Endothelial cell (in vitro differentiated cells): ENCODE measurements at regions not wholly inside any gene's neighbourhood (a gene's known extent, or its start where the extent isn't known, plus 50 kb on each side); places are given as distances from the start of the nearest gene placed in this dataset.
"Not testable (repeated sequence)": the region's sequence is repeated elsewhere in the genome, so short reads cannot be mapped to it uniquely, and the experiment has no call there.

Source experiments
- DNase-seq: peaks from one replicate; pipeline ENCODE4 v3.0.0; 2021; ENCODE audit warnings: low spot score
- H3K27ac Mint-ChIP-seq: one replicate; pipeline ENCODE4 v1.8.0; 2021; ENCODE audit warnings: mixed read lengths, inconsistent platforms; ENCODE audit not compliant: unreplicated experiment
- H3K27me3 Mint-ChIP-seq: one replicate; pipeline ENCODE4 v1.8.0; 2021; ENCODE audit warnings: mild to moderate bottlenecking, moderate library complexity, mixed read lengths, inconsistent platforms; ENCODE audit not compliant: unreplicated experiment
- H3K36me3 Mint-ChIP-seq: one replicate; pipeline ENCODE4 v1.8.0; 2021; ENCODE audit warnings: mild to moderate bottlenecking, low read depth, mixed read lengths, inconsistent platforms; ENCODE audit not compliant: unreplicated experiment
- H3K4me1 Mint-ChIP-seq: one replicate; pipeline ENCODE4 v1.8.0; 2021; ENCODE audit warnings: mild to moderate bottlenecking, mixed read lengths, inconsistent platforms; ENCODE audit not compliant: unreplicated experiment
- H3K4me3 Mint-ChIP-seq: one replicate; pipeline ENCODE4 v1.8.0; 2021; ENCODE audit warnings: mild to moderate bottlenecking, mixed read lengths, inconsistent platforms; ENCODE audit not compliant: unreplicated experiment
- H3K9me3 Mint-ChIP-seq: one replicate; pipeline ENCODE4 v1.8.0; 2021; ENCODE audit warnings: mixed read lengths, inconsistent platforms; ENCODE audit not compliant: unreplicated experiment
- TF ChIP-seq, protein P1 (sequence below): fragments of 200-600 bp; sonication (generic); IDR thresholded peaks from one replicate; pipeline ENCODE4 v1.5.0; 2021; ENCODE audit warnings: antibody characterized with exemption; ENCODE audit not compliant: unreplicated experiment

DNA sequence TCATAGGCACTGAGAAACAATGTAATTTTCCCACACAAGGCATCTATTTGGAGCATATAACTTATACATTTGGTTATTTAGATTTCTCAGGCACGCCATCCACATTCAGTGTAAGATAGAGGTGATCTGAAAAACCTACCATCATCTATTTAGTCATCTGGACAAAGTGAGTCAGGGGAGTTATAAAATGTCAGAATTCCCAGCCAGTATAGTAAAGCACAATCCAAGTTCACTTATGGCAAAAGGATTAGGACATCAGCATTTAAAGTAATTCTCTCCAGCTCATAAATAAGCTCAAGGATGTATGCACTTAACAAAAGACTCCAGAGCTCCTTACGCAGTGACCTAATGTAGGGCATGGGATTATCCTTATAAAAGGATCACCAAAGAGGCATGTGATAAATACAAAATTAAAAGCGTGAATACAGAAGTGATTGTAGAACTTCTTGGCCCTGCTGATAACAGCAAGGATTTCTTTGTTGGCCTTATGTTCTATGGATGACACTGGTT, 65.3 kb upstream of the DCLK2 start:
- Mint-ChIP-seq H3K9me3 (no peaks in the 10 kb centered on the region), H3K4me1 (no peaks in the 10 kb centered on the region), H3K27ac (no peak overlapping the region), H3K4me3 (no peak overlapping the region), H3K27me3 (no peaks in the 10 kb centered on the region), H3K36me3 (peaks cover 3% of the 10 kb centered on the region)
- TF ChIP-seq, protein P1, sequence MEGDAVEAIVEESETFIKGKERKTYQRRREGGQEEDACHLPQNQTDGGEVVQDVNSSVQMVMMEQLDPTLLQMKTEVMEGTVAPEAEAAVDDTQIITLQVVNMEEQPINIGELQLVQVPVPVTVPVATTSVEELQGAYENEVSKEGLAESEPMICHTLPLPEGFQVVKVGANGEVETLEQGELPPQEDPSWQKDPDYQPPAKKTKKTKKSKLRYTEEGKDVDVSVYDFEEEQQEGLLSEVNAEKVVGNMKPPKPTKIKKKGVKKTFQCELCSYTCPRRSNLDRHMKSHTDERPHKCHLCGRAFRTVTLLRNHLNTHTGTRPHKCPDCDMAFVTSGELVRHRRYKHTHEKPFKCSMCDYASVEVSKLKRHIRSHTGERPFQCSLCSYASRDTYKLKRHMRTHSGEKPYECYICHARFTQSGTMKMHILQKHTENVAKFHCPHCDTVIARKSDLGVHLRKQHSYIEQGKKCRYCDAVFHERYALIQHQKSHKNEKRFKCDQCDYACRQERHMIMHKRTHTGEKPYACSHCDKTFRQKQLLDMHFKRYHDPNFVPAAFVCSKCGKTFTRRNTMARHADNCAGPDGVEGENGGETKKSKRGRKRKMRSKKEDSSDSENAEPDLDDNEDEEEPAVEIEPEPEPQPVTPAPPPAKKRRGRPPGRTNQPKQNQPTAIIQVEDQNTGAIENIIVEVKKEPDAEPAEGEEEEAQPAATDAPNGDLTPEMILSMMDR = no peak
- no peak for DNase-seq

DNA sequence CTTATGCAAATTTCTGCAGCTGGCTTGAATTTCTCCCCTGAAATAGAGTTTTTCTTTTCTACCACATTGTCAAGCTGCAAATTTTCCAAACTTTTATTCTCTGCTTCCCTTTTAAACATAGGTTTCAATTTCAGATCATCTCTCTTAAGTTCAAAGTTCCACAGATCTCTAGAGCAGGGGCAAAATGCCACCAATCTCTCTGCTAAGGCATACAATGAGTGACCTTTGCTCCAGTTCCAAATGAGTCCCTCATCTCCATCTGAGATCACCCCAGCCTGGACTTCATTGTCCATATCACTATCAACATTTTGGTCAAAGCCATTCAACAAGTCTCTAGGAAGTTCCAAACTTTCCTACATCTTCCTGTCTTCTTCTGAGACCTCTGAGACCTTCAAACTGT, 62.3 kb upstream of the DCLK2 start:
- not testable (repeated sequence) for H3K27ac Mint-ChIP-seq, H3K4me3 Mint-ChIP-seq, H3K36me3 Mint-ChIP-seq, H3K9me3 Mint-ChIP-seq, DNase-seq, H3K27me3 Mint-ChIP-seq, H3K4me1 Mint-ChIP-seq

DNA sequence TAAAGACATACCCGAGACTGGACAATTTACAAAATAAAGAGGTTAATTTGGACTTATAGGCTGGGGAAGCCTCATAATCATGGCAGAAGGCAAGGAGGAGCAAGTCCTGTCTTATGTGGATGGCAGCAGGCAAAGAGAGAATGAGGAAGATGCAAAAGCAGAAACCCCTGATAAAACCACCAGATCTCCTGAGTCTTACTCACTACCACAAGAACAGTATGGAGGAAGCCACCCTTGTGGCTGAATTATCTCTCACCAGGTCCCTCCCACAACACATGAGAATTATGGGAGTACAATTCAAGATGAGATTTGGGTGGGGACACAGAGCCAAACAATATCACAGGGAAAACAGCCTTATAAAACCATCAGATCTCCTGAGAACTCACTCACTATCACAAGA, 61.6 kb upstream of the DCLK2 start:
- not testable (repeated sequence) for H3K36me3 Mint-ChIP-seq, H3K4me3 Mint-ChIP-seq, H3K27me3 Mint-ChIP-seq, DNase-seq, H3K4me1 Mint-ChIP-seq, H3K9me3 Mint-ChIP-seq, H3K27ac Mint-ChIP-seq

DNA sequence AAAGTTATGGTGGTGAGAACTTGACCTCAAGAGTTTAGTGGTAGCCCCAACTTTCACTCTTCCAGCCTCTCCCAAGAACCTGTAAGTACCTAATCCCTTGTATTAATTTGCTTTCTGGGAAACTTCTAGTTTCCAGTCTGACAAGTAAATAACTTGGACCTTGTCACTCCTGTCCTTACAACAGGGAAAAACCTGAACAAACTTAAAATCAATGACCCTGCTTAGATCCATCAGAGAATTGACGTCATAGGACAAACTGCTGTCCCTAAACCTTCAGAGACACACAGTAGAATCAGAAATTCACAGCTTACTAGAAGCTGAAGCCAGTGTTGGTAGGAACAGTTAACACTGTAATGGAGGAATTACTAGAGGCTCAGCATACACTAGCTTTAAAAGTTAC, 60.0 kb upstream of the DCLK2 start:
- Mint-ChIP-seq H3K27ac (no peak overlapping the region), H3K36me3 (peaks cover 3% of the 10 kb centered on the region)

DNA sequence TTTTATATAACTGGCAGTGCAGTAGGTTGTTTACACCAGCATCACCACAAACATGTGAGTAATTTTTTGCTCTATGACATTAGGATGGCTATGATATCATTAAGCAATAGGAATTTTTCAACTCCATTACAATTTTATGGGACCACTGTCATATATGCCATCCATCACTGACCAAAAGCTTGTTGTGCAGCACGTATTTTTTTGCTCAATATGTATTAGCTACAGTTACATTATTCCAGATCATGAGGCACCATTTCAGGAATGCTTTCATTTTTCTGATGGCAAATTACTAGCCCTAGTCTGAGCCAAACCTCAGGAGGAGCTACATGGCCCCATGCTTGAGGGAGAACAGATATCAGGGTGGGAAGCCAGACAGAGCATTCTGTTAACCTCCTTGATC, 56.8 kb upstream of the DCLK2 start:
- no peak overlapping the region for H3K4me3 Mint-ChIP-seq
- DNase-seq = no peak
- TF ChIP-seq, protein P1 = no peak

More for the DNA sequence above, 60.0 kb upstream of the DCLK2 start:
- no peaks in the 10 kb centered on the region for H3K4me1 Mint-ChIP-seq
- no peaks in the 10 kb centered on the region for H3K27me3 Mint-ChIP-seq
- TF ChIP-seq, protein P1 = no peak
- no peaks in the 10 kb centered on the region for H3K9me3 Mint-ChIP-seq
- H3K4me3 Mint-ChIP-seq = no peak overlapping the region
- DNase-seq = no peak

DNA sequence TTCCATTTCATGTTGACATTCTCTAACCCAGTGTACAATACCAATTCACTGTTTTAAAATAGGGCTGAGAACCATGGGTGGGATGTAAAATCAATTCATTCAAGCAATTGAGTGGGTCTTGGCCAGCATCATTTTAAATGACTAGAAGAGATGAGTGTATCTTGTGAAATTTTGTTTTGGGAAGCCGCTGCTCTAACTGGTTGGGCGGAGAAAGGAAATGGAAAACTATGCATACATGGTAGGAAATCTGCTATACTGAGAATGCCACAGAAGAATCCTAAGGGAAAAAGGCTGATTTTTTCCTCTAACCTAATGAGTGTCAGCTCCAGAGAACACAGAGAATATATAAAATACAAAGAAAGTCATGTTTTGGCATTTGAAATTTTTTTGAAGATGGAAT, 54.8 kb upstream of the DCLK2 start:
- Mint-ChIP-seq H3K36me3 (no peaks in the 10 kb centered on the region), H3K27me3 (no peaks in the 10 kb centered on the region), H3K27ac (no peak overlapping the region), H3K4me3 (no peak overlapping the region), H3K4me1 (no peaks in the 10 kb centered on the region), H3K9me3 (peaks cover 13% of the 10 kb centered on the region)
- TF ChIP-seq, protein P1 = no peak
- no peak for DNase-seq

More for the DNA sequence above, 56.8 kb upstream of the DCLK2 start:
- Mint-ChIP-seq H3K4me1 (no peaks in the 10 kb centered on the region), H3K36me3 (no peaks in the 10 kb centered on the region), H3K27me3 (no peaks in the 10 kb centered on the region), H3K9me3 (peaks cover 3% of the 10 kb centered on the region), H3K27ac (no peak overlapping the region)

DNA sequence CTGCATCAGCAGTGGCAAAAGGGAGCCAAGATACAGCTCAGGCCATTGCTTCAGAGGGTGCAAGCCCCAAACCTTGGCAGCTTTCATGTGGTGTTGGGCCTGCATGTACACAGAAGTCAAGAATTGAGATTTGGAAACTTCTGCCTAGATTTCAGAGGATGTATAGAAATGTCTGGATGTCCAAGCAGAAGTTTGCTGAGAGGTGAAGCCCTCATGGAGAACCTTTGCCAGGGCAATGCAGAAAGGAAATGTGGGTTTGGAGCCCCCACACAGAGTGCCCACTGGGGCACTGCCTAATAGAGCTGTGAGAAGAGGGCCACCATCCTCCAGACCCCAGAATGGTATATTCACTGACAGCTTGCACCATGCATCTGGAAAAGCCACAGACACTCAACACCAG, 51.3 kb upstream of the DCLK2 start:
- H3K4me1 Mint-ChIP-seq, H3K4me3 Mint-ChIP-seq, H3K27me3 Mint-ChIP-seq, DNase-seq, H3K36me3 Mint-ChIP-seq, H3K27ac Mint-ChIP-seq: not testable (repeated sequence)
- H3K9me3 Mint-ChIP-seq = peaks cover 13% of the 10 kb centered on the region
